ENCODE measurements at regions not wholly inside any gene's neighbourhood (a gene's known extent, or its start where the extent isn't known, plus 50 kb on each side); places are given as distances from the start of the nearest gene placed in this dataset.
"Not testable (repeated sequence)": the region's sequence is repeated elsewhere in the genome, so short reads cannot be mapped to it uniquely, and the experiment has no call there.

- whole genome bisulfite sequencing (ENCODE audit: extremely low coverage, insufficient coverage, insufficient read length): no CpG with 5 or more reads among the region's 1 CpG
- H3K36me3 ChIP-seq (ENCODE audit: control insufficient read depth in 1 of 2, insufficient read depth in 2 of 2, low read length in 2 of 2): no peaks in the 10 kb centered on the region
- H2BK120ac ChIP-seq (ENCODE audit: insufficient read depth, low read length, poor library complexity): no peak overlapping the region
- H3K4me3 ChIP-seq (ENCODE audit: low read depth, low read length): no peak overlapping the region
- H4K8ac ChIP-seq (ENCODE audit: low read depth, low read length): no peak overlapping the region
- no peaks in the 10 kb centered on the region for H3K4me1 ChIP-seq (ENCODE audit: control insufficient read depth in 1 of 2, insufficient read depth in 2 of 2, low read length in 2 of 2)
- no peak overlapping the region for H3K4me2 ChIP-seq (ENCODE audit: low read length)
- H3K23ac ChIP-seq (ENCODE audit: low read length): no peak overlapping the region
- H3K79me1 ChIP-seq (ENCODE audit: low read length): no peaks in the 10 kb centered on the region
- no peaks in the 10 kb centered on the region for H3K27me3 ChIP-seq (ENCODE audit: insufficient read depth, low read length)
- H2AK5ac ChIP-seq (ENCODE audit: low read length): no peak overlapping the region
- no peak overlapping the region for H3K4ac ChIP-seq (ENCODE audit: low read depth, low read length)
- H2BK12ac ChIP-seq (ENCODE audit: low read length): no peak overlapping the region
- no peak overlapping the region for H2AFZ ChIP-seq (ENCODE audit: insufficient read depth, low read length, poor library complexity)
- H3K14ac ChIP-seq (ENCODE audit: low read length): no peak overlapping the region
- no peaks in the 10 kb centered on the region for H3K9me3 ChIP-seq (ENCODE audit: insufficient read depth, low read depth, low read length)
- H4K12ac ChIP-seq (ENCODE audit: low read depth, low read length): no peak overlapping the region
- no peak overlapping the region for H4K91ac ChIP-seq (ENCODE audit: low read depth, low read length)
- H2BK5ac ChIP-seq (ENCODE audit: low read depth, low read length, poor library complexity): no peak overlapping the region
- H3K18ac ChIP-seq (ENCODE audit: low read length): no peak overlapping the region
- H3K9ac ChIP-seq (ENCODE audit: low read length): no peak overlapping the region
- no peak overlapping the region for H3K27ac ChIP-seq (ENCODE audit: low read depth, low read length)
- DNase-seq: no peak
- H3K79me2 ChIP-seq (ENCODE audit: control insufficient read depth, insufficient read depth, low read length, poor library complexity): no peaks in the 10 kb centered on the region
These were observed 483.1 kb upstream of the EPHA6 start for GRCh38 chr3:96331341-96331740.

GRCh38 chr3:96334779-96335178, 479.6 kb upstream of the EPHA6 start:
- Histone ChIP-seq H3K23ac (ENCODE audit: low read length) (no peak overlapping the region), H3K9me3 (ENCODE audit: insufficient read depth, low read depth, low read length) (no peaks in the 10 kb centered on the region), H4K12ac (ENCODE audit: low read depth, low read length) (no peak overlapping the region), H3K9ac (ENCODE audit: low read length) (no peak overlapping the region), H3K79me1 (ENCODE audit: low read length) (no peaks in the 10 kb centered on the region), H2AFZ (ENCODE audit: insufficient read depth, low read length, poor library complexity) (no peak overlapping the region), H2BK12ac (ENCODE audit: low read length) (no peak overlapping the region), H2BK120ac (ENCODE audit: insufficient read depth, low read length, poor library complexity) (no peak overlapping the region), H3K79me2 (ENCODE audit: control insufficient read depth, insufficient read depth, low read length, poor library complexity) (no peaks in the 10 kb centered on the region), H3K27me3 (ENCODE audit: insufficient read depth, low read length) (no peaks in the 10 kb centered on the region), H3K4me1 (ENCODE audit: control insufficient read depth in 1 of 2, insufficient read depth in 2 of 2, low read length in 2 of 2) (no peaks in the 10 kb centered on the region), H3K36me3 (ENCODE audit: control insufficient read depth in 1 of 2, insufficient read depth in 2 of 2, low read length in 2 of 2) (no peaks in the 10 kb centered on the region), H3K4me2 (ENCODE audit: low read length) (no peak overlapping the region), H2AK5ac (ENCODE audit: low read length) (no peak overlapping the region), H4K91ac (ENCODE audit: low read depth, low read length) (no peak overlapping the region), H2BK5ac (ENCODE audit: low read depth, low read length, poor library complexity) (no peak overlapping the region), H3K4ac (ENCODE audit: low read depth, low read length) (no peak overlapping the region), H3K18ac (ENCODE audit: low read length) (no peak overlapping the region), H3K27ac (ENCODE audit: low read depth, low read length) (no peak overlapping the region), H4K8ac (ENCODE audit: low read depth, low read length) (no peak overlapping the region), H3K4me3 (ENCODE audit: low read depth, low read length) (no peak overlapping the region), H3K14ac (ENCODE audit: low read length) (no peak overlapping the region)
- no CpG with 5 or more reads among the region's 1 CpG for WGBS (ENCODE audit: extremely low coverage, insufficient coverage, insufficient read length)
- DNase-seq: no peak

- Histone ChIP-seq H3K4ac (ENCODE audit: low read depth, low read length) (no peak overlapping the region), H2BK12ac (ENCODE audit: low read length) (no peak overlapping the region), H3K4me2 (ENCODE audit: low read length) (no peak overlapping the region), H4K91ac (ENCODE audit: low read depth, low read length) (no peak overlapping the region), H3K79me2 (ENCODE audit: control insufficient read depth, insufficient read depth, low read length, poor library complexity) (no peaks in the 10 kb centered on the region), H3K9ac (ENCODE audit: low read length) (no peak overlapping the region), H3K79me1 (ENCODE audit: low read length) (no peaks in the 10 kb centered on the region), H2BK5ac (ENCODE audit: low read depth, low read length, poor library complexity) (no peak overlapping the region), H3K14ac (ENCODE audit: low read length) (no peak overlapping the region), H3K18ac (ENCODE audit: low read length) (no peak overlapping the region), H2AK5ac (ENCODE audit: low read length) (no peak overlapping the region), H4K8ac (ENCODE audit: low read depth, low read length) (no peak overlapping the region), H3K9me3 (ENCODE audit: insufficient read depth, low read depth, low read length) (no peaks in the 10 kb centered on the region), H4K12ac (ENCODE audit: low read depth, low read length) (no peak overlapping the region), H3K27me3 (ENCODE audit: insufficient read depth, low read length) (no peaks in the 10 kb centered on the region), H3K4me3 (ENCODE audit: low read depth, low read length) (no peak overlapping the region), H3K36me3 (ENCODE audit: control insufficient read depth in 1 of 2, insufficient read depth in 2 of 2, low read length in 2 of 2) (no peaks in the 10 kb centered on the region), H3K27ac (ENCODE audit: low read depth, low read length) (no peak overlapping the region), H3K4me1 (ENCODE audit: control insufficient read depth in 1 of 2, insufficient read depth in 2 of 2, low read length in 2 of 2) (no peaks in the 10 kb centered on the region), H2AFZ (ENCODE audit: insufficient read depth, low read length, poor library complexity) (no peak overlapping the region), H2BK120ac (ENCODE audit: insufficient read depth, low read length, poor library complexity) (no peak overlapping the region), H3K23ac (ENCODE audit: low read length) (no peak overlapping the region)
- no CpG with 5 or more reads among the region's 3 CpGs for WGBS (ENCODE audit: extremely low coverage, insufficient coverage, insufficient read length)
- DNase-seq: no peak
These were observed 467.1 kb upstream of the EPHA6 start for GRCh38 chr3:96347289-96347688.

- H3K36me3 ChIP-seq (ENCODE audit: control insufficient read depth in 1 of 2, insufficient read depth in 2 of 2, low read length in 2 of 2); H3K79me2 ChIP-seq (ENCODE audit: control insufficient read depth, insufficient read depth, low read length, poor library complexity); H2BK12ac ChIP-seq (ENCODE audit: low read length); H2AK5ac ChIP-seq (ENCODE audit: low read length); H3K18ac ChIP-seq (ENCODE audit: low read length); H3K9me3 ChIP-seq (ENCODE audit: insufficient read depth, low read depth, low read length); H3K14ac ChIP-seq (ENCODE audit: low read length); H3K4me1 ChIP-seq (ENCODE audit: control insufficient read depth in 1 of 2, insufficient read depth in 2 of 2, low read length in 2 of 2); H3K27ac ChIP-seq (ENCODE audit: low read depth, low read length); H3K23ac ChIP-seq (ENCODE audit: low read length); H3K9ac ChIP-seq (ENCODE audit: low read length); H3K79me1 ChIP-seq (ENCODE audit: low read length); H2BK5ac ChIP-seq (ENCODE audit: low read depth, low read length, poor library complexity); H4K8ac ChIP-seq (ENCODE audit: low read depth, low read length); H4K91ac ChIP-seq (ENCODE audit: low read depth, low read length); H3K4me2 ChIP-seq (ENCODE audit: low read length); DNase-seq; H2BK120ac ChIP-seq (ENCODE audit: insufficient read depth, low read length, poor library complexity); H3K4me3 ChIP-seq (ENCODE audit: low read depth, low read length); H3K27me3 ChIP-seq (ENCODE audit: insufficient read depth, low read length); H3K4ac ChIP-seq (ENCODE audit: low read depth, low read length); H4K12ac ChIP-seq (ENCODE audit: low read depth, low read length); H2AFZ ChIP-seq (ENCODE audit: insufficient read depth, low read length, poor library complexity): not testable (repeated sequence)
These were observed 462.8 kb upstream of the EPHA6 start for GRCh38 chr3:96351598-96351997.

GRCh38 chr3:96354106-96354505, 460.3 kb upstream of the EPHA6 start:
- no peak overlapping the region for H3K23ac ChIP-seq (ENCODE audit: low read length)
- H3K4ac ChIP-seq (ENCODE audit: low read depth, low read length): no peak overlapping the region
- H3K9ac ChIP-seq (ENCODE audit: low read length): no peak overlapping the region
- H2AK5ac ChIP-seq (ENCODE audit: low read length): no peak overlapping the region
- H3K27ac ChIP-seq (ENCODE audit: low read depth, low read length): no peak overlapping the region
- no peaks in the 10 kb centered on the region for H3K79me2 ChIP-seq (ENCODE audit: control insufficient read depth, insufficient read depth, low read length, poor library complexity)
- H3K4me1 ChIP-seq (ENCODE audit: control insufficient read depth in 1 of 2, insufficient read depth in 2 of 2, low read length in 2 of 2): no peaks in the 10 kb centered on the region
- no peak overlapping the region for H2BK12ac ChIP-seq (ENCODE audit: low read length)
- H4K12ac ChIP-seq (ENCODE audit: low read depth, low read length): no peak overlapping the region
- no peaks in the 10 kb centered on the region for H3K79me1 ChIP-seq (ENCODE audit: low read length)
- no peak overlapping the region for H4K8ac ChIP-seq (ENCODE audit: low read depth, low read length)
- no peaks in the 10 kb centered on the region for H3K27me3 ChIP-seq (ENCODE audit: insufficient read depth, low read length)
- no peak overlapping the region for H3K18ac ChIP-seq (ENCODE audit: low read length)
- no peak overlapping the region for H3K14ac ChIP-seq (ENCODE audit: low read length)
- no peak overlapping the region for H4K91ac ChIP-seq (ENCODE audit: low read depth, low read length)
- no peaks in the 10 kb centered on the region for H3K9me3 ChIP-seq (ENCODE audit: insufficient read depth, low read depth, low read length)
- H2BK5ac ChIP-seq (ENCODE audit: low read depth, low read length, poor library complexity): no peak overlapping the region
- H2AFZ ChIP-seq (ENCODE audit: insufficient read depth, low read length, poor library complexity): no peak overlapping the region
- no peak overlapping the region for H3K4me3 ChIP-seq (ENCODE audit: low read depth, low read length)
- no peaks in the 10 kb centered on the region for H3K36me3 ChIP-seq (ENCODE audit: control insufficient read depth in 1 of 2, insufficient read depth in 2 of 2, low read length in 2 of 2)
- DNase-seq: no peak
- no CpG with 5 or more reads among the region's 2 CpGs for WGBS (ENCODE audit: extremely low coverage, insufficient coverage, insufficient read length)
- H3K4me2 ChIP-seq (ENCODE audit: low read length): no peak overlapping the region
- no peak overlapping the region for H2BK120ac ChIP-seq (ENCODE audit: insufficient read depth, low read length, poor library complexity)

Measured in trophoblast cell (in vitro differentiated cells and primary cell).